Putamen (tissue), 1 donor: ENCODE measurements at regions not wholly inside any gene's neighbourhood (a gene's known extent, or its start where the extent isn't known, plus 50 kb on each side); places are given as distances from the start of the nearest gene placed in this dataset.
"Not testable (repeated sequence)": the region's sequence is repeated elsewhere in the genome, so short reads cannot be mapped to it uniquely, and the experiment has no call there.

Experiments
- DNase-seq: peaks from one replicate; pipeline ENCODE4 v3.0.0-alpha.2; 2016; ENCODE audit warnings: low spot score

DNA sequence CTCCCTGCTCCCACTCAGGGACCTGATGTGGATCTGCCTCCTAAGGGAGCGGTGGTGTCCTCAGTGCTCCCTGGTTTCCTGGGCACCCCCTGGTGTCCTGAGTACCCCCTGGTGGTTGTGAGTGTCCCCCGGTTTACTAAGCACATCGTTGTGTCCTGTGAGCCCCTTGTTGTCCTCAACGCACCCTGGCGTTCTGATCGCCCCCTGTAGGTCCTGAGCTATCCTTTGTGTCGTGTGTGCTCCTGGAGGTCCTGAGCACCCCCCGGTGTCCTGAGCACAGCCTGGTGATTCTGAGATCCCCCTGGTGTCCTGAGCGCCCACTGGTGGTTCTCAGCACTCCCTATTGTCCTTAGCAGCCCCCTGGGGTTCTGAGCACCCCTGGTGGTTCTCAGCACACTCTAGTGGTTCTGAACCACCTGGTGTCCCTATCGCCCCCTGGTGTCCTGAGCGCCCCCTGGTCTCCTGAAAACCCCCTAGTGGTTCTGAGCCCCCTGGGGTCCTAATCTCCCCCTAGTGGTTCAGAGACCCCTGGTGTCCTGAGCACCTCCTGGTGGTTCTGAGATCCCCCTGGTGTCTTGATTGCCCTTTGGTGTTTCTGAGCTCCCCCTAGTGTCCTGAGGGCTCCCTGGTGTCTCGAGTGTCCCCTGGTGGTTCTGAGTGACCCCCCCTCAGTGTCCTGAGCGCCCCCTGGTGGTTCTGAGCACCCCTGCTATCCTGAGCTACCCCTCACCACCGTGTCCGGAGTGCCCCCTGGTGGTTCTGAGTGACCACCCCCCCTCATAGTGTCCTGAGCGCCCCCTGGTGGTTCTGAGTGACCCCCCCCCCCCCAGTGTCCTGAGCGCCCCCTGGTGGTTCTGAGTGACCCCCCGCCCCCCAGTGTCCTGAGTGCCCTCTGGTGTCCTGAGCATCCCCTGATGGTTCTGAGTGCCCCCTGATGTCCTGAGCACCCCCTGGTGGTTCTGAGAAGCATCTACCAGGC, 615.1 kb downstream of the TMEM121 start:
- no peak for DNase-seq

DNA sequence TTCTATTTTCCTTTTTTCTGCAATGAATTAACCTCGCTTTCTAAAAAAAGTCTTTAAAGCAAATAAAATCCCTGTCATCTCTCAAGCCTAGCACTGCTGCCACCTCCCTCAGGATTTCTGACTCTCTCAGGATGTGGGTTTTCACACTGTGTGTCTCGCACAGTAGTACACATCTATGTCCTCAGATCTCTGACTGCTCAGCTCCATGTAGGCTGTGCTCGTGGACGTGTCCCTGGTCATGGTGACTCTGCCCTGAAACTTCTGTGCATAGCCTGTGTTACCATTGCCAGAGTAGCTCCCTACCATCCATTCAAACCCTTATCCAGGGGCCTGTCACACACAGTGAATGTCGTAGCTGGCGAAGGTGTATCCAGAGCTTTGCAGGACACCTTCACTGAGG, 619.3 kb downstream of the TMEM121 start:
- not testable (repeated sequence) for DNase-seq

DNA sequence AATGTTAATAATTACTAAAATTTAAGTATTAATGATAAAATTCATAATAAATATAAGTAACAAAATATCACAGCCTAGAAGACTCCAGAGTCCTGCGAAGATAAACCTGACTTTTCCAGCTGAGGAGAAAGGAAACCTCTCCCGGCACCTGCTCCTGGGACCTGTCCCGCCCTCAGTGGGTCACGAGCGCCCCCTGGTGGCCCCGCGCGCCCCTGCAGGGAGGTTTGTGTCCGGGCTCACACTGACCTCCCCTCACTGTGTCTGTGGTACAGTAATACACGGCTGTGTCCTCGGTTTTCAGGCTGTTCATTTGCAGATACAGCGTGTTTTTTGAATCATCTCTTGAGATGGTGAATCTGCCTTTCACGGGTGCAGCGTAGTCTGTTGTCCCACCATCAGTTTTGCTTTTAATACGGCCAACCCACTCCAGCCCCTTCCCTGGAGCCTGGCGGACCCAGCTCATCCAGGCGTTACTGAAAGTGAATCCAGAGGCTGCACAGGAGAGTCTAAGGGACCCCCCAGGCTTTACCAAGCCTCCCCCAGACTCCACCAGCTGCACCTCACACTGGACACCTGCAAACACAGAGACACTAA, 627.1 kb downstream of the TMEM121 start:
- not testable (repeated sequence) for DNase-seq

DNA sequence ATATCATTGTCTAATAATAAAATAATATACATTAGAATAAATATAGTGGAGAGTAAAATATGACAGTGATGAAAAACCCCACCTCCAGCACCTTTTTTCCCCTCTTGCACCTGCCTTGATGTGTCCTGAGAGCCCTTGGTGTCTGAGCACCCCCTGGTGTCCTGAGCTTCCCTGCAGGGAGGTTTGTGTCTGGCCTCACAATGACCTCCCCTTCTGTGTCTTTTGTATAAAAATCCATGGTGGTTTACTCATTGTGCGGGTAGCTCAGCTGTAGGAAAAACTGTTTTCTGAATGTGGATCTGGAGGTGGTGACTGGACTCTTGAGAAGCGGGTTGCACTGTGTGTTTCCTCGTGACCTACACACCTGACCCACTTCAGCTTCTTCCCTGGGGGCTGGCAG, 636.9 kb downstream of the TMEM121 start:
- DNase-seq, result no peak

DNA sequence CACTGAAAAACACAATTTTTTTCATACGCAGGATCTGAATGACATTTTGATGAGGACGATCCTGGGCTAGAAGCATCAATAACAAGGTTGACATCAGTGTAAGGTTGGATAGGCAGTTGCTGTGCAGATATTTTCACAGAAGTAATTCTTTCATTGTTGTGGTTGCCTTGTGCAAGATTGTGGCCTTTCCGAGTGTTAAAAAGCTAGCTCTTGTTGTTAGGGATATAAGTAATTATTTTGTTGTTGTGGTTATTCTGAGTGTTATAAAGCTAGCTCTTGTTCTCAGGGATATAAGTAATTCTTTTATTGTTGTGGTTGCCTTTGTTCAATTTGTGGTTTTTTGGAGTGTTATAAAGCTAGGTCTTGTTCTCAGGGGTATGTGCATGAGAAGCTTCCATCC, 637.4 kb downstream of the TMEM121 start:
- DNase-seq, result not testable (repeated sequence)

DNA sequence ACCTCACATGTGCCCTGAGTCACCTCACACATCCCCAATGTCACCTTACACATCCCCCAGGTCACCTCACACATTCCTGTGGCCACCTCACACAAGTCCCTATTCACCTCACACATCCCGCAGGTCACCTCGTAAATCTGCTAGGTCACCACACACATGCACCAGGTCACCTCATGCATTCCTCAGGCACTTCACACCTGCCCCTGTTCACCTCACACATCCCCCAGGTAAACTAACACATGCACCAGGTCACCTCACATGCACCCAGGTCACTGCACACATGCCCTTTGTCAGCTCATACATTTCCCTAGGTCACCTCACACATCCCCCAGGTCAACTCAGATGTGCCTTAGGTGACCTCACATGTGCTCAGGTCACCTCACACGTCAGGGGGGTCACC, 639.8 kb downstream of the TMEM121 start:
- no peak for DNase-seq

DNA sequence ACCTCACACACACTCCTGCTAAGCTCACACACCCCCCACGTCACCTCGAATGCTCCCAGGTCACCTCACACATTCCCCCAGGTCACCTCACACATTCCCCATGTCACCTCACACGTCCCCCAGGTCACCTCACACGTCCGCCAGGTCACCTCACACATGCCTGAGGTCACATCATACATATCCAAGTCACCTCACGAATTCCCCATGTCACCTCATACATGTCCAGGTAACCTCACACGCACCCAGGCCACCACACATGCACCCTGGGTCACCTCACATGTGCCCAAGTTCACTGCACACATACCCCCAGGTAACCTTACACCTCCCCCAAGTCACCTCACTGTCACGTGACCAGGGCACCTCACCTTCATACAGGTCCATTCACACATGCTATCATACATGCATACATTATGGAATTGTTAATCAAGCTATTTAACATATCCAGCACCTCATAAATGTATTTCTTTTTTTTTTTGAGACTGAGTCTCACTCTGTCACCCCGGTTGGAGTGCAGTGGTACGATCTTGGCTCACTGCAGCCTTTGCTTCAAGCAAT, 640.3 kb downstream of the TMEM121 start:
- DNase-seq, result no peak

DNA sequence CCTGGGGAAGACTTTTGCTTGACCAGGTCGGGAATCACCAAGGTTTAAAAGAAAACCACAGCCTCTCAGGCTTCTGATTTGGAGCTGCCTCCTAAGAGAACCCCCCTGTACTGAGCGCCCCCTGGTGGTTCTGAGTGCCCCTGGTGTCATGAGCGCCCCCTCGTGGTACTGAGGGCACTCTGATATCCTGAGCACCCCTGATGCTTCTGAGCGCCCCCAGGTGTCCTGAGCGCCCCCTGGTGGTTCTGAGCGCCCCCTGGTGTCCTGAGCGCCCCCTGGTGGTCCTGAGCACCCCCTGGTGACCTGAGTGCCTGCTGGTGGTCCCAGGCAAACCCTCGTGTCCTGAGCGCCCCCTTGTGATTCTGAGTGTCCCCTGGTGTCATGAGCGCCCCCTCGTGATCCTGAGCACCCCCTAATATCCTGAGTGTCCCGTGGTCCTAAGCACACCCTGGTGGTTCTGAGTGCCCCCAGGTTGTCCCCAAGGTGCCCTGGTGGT, 643.8 kb downstream of the TMEM121 start:
- DNase-seq, result not testable (repeated sequence)

DNA sequence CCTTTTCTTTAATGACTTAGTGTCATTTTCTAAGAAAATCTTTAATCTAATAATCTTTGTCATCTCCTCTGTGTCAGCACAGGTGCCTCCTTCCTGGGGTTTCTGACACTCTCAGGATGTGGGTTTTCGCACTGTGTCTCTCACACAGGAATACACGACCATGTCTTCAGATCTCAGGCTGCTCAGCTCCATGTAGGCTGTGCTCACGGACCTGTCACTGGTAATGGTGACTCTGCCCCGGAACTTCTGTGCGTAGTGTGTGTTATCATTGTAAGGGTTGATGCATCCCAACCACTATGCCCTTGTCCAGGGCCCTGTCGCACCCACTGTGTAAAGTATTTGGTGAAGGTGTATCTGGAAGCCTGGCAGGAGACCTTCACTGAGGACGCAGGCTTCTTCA, 647.8 kb downstream of the TMEM121 start:
- DNase-seq, result no peak

DNA sequence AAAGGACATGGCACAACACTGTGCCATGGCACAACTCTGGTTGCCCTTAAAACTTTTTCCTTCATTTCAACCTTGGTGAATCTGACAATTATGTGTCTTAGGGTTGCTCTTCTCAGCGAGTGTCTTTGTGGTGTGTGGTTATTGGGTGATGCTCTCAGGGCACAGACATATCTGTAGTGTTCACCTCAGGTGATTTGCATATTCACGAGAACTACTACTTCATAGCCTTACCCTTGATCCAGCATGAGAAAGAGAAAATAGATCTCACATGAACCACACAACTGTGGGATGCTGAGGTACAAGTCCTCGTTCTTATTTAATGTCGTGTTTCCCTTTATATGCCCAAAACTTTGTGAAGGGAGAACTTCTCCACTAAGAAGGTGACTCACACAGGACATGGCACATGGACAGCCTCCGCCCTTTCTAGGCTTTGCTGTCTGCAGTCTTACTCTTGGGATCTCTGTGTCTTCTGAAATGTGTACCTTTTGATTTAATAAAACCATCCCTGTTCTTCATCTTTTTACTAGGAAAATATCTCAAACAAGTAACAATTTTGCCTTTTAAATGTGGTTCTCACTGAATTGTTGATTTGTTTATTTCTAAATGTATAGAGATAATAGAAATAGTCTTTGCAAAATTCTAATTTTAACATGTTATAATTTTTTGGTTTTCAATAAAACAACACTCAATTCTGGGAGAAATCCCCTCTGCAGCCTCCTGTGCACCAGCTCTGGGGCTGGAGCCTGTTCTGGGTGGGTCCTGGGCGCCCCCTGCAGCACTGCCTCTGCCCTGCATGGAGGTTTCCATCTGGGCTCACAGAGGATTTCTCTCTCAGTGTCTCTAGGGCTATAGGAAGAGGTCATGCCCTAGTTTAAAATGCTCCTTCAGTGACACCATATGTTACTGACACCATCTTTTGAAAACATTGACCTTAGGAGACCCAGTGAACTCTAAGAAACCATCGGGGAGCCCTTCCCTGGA, 651.2 kb downstream of the TMEM121 start:
- DNase-seq, result not testable (repeated sequence)

DNA sequence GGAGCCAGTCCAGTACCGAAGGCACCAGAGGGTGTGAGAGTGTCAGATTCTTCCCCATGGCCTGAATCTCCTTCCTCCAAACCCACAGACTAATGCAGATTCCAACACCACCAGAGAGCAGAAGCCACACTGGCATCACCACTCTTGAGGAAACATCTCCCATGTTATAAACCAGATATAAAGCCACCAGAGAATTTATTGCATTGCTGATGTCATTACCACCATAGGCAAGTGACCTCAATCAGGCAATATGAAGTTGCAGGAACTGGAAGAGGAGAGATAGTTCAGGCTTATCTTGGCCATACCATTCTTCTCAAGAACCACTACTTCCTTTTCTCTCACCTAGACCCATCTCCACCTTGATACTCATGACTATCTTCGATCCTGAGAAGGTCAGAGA, 653.4 kb downstream of the TMEM121 start:
- DNase-seq, result no peak

DNA sequence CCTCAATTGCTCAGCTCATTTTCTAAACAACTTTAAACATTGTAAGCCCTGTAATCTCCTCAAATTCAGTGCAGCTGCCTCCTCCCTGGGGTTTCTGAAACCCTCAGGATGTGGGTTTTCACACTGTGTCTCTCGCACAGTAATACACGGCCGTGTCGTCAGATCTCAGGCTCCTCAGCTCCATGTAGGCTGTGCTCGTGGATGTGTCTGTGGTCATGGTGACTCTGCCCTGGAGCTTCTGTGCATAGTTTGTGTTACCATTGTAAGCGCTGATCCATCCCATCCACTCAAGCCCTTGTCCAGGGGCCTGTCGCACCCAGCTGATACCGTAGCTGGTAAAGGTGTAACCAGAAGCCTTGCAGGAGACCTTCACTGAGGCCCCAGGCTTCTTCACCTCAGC, 658.4 kb downstream of the TMEM121 start:
- not testable (repeated sequence) for DNase-seq

DNA sequence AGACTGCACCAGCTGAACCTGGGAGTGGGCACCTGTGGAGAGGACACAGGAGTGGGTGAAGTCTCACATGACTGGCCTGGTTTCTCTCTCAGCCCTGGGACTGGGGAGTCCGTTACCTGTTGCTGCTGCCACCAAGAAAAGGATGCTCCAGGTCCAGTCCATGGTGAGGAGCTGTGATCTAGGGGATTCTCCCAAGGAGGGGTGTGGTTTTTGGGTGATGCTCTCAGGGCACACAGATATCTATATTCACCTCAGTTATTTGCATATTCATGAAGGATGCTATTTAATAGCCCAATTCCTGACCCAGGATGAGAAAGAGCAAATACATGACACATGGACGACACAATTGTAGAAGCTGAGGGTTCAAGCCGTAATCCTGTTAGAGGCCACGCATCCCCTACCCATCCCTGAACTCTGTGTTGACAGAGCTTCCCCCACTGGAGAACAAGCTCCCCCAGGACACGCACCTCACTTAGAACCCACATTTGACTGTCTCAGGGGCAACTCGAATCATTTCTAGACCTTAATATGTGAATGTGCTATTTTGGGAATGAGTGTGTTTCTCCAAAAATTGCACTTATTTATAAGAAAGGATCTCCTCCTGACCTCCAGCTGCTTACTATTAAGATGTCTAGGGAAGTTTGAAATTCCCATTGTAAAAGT, 658.9 kb downstream of the TMEM121 start:
- not testable (repeated sequence) for DNase-seq

DNA sequence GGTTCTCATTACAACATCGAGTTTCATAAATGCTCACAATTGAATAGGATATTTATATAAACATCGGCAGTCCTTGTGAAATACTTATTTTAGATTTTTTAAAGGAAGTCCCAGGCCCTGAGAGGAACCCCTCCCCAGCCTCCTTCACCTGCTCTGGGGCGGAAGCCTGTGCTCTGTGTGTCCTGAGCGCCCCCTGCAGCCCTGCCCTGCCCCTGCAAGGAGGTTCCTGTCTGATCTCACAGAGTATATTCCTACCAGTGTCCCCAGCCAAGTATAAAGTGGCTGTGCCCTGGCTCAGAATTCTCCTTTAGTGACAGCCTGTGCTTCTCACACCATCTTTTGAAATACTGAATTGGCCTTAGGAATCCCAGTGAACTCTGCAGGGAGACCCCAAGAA, 659.5 kb downstream of the TMEM121 start:
- DNase-seq, result no peak

DNA sequence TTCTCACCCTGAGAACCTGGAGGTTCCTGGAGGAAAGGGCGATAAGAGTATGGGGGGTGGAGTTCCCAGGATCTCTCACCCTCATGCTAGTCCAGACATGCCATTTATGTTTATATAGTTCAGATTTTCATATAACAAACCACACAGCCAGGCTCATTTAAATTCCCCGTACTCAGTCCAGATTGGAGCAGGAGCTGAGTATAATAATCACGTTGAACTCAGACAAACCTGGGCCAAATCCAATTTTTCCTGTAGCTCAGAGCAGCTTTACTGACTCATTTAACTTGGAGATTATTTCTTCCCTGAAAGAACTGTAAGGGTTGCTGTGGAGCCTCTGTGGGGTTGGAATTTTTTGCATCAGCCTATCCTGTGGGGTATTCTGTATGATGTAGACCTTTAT, 660.8 kb downstream of the TMEM121 start:
- DNase-seq, result no peak

DNA sequence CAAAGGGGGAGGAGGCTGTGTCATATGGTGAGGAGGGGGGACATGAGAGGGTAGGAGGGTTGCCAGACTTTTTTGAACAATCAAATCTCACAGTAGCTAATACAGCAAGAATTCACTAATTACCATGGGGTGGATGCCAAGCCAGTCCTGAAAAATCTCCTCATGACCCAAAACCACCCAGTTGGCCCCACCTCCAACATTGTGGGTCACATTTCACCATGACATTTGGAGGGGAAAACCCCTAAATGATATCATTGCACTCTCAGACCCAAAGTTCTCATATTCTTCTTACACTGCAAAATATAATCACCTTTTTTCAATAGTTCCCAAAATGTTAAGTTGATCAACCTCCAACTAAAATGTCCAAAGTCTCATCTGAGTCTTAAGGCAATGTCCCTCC, 666.3 kb downstream of the TMEM121 start:
- DNase-seq, result not testable (repeated sequence)

DNA sequence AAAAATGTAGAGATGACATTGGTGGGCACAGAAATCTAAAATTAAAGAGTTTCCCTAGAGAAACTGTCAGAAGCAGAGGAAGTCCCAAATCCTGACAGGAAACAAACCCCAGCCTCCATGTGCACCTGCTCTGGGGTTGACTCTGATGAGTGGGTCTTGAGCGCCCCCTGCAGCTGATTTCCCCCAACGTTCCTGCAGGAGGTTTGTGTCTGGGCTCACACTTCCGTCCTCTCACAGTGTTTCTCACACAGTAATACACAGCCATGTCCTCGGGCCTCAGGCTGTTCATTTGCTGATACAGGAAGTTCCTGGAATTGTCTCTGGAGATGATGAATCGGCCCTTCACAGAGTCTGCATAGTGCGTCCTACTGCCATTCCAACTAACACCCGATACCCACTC, 670.1 kb downstream of the TMEM121 start:
- DNase-seq, result not testable (repeated sequence)

DNA sequence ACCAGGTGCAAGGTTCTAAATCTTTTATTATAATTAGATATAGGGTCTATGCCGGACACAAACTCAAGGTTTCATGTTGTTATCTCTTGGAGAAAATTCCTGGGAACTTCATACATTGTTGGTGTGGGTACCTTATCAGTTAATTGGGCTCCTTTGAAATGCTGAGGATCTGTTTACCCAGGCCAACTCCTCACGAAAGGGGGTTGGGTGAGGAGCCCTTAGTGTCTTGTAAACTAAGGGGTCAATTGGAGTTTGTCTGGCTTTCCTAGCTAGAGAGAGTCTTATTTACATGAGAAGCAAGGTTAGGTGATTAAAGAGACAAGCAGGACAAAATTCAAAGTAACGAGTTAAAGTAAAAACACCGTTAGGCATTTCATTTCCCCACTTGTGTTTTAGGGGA, 670.9 kb downstream of the TMEM121 start:
- DNase-seq, result not testable (repeated sequence)

DNA sequence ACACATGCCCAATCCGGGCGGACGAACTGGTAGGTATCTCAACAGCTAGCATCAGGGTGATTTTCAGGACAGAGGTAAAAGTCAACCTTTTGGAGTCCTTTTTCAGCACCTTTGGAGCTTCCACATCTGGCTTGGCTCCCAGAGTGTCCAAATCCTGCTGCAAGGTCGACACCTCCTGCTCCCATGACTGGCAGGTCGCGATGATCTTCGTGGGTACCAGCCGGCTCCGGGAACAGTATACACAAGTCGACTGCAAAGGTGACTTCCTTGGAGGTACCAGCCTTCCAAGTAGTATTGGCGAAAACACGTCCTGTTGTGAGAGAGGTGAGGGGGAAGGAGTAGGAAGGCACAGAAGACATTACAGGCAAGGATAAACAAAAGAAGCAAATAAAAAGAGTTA, 672.7 kb downstream of the TMEM121 start:
- DNase-seq, result no peak

DNA sequence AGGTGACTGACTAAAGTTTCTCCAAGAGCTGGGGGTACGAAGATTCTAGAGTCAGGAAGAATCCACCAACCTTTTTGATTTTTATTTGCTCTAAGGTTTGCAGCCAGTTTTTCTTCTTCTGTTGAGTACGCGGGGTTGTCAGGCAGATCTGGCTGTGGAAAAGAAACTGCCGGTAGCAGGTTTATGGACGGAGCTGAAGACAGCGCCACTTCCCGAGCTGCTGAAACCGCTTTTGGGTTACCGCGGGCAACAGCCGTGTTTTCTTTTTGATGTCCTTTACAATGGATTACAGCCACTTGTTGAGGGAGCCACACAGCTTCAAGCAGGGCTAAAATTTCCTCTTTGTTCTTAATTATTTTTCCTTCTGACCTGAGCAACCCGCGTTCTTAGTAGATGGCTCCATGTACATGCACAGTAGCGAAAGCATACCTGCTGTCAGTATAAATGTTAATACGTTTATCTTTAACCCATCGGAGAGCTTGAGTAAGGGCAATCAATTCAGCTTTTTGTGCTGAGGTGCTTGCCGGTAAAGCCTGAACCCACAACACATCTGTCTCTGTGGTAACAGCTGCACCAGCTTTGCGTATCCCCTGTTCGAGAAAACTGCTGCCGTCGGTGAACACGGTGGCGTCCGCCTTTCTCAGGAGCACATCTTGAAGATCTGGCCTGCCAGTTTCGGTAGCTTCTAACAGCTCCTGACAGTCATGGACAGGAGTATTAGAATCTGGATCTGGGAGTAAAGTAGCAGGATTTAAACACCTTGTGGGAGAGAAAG, 674.3 kb downstream of the TMEM121 start:
- DNase-seq, result no peak
